SJCRH30 (cell line): ENCODE measurements at regions not wholly inside any gene's neighbourhood (a gene's known extent, or its start where the extent isn't known, plus 50 kb on each side); places are given as distances from the start of the nearest gene placed in this dataset.
A peak's percentile ranks its signal among the peaks of the same experiment; 100 is the strongest.
"Not testable (repeated sequence)": the region's sequence is repeated elsewhere in the genome, so short reads cannot be mapped to it uniquely, and the experiment has no call there.

Experiments used
- DNase-seq, 2 experiments: peaks; one replicate each; pipeline ENCODE4 v3.0.0-alpha.2; 2015 to 2020
- H3K27ac ChIP-seq: fragments of 250-450 bp; sonication (Bioruptor Pico); 2 replicates; pipeline ENCODE4 v1.5.1; 2020; ENCODE audit warnings: mild to moderate bottlenecking, moderate library complexity
- H3K27me3 ChIP-seq: fragments of 250-450 bp; sonication (Bioruptor Pico); 2 replicates; pipeline ENCODE4 v1.5.1; 2020; ENCODE audit warnings: mild to moderate bottlenecking, moderate library complexity
- H3K36me3 ChIP-seq: fragments of 250-450 bp; sonication (Bioruptor Pico); 2 replicates; pipeline ENCODE4 v1.5.1; 2020; ENCODE audit warnings: mild to moderate bottlenecking, moderate library complexity
- H3K4me1 ChIP-seq: fragments of 250-450 bp; sonication (Bioruptor Pico); 2 replicates; pipeline ENCODE4 v1.5.1; 2020; ENCODE audit warnings: mild to moderate bottlenecking, moderate library complexity
- H3K4me3 ChIP-seq: fragments of 250-450 bp; sonication (Bioruptor Pico); 2 replicates; pipeline ENCODE4 v1.5.1; 2020; ENCODE audit warnings: mild to moderate bottlenecking, moderate library complexity
- H3K9me3 ChIP-seq: fragments of 250-450 bp; sonication (Bioruptor Pico); replicated peaks from 2 replicates; pipeline ENCODE4 v1.5.1; 2020; ENCODE audit warnings: mild to moderate bottlenecking, moderate library complexity

DNA sequence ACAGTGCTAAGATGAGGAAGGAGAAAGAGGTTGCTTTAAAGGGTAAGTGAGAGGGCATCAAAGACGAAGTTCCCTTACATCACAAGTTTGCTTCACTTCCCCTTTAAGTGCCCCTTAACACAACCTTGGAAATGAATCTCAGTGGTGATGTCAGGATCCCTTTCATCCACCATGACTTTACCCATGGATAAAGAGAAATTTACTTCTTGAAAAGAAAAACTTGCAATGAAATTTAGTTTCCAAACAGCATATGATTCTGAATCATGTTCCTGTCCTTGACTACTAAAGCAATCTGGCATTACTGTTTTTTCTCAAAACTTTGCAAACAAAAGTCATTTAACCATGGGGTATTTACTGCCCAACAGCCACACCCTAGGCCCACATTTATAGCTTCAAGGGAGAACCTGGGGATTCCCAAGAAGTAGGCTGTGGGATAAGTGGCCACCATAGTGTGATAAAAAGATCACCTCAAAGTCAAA, 135.9 kb downstream of the ITGB8 start:
- no peak overlapping the region for H3K4me3 ChIP-seq
- DNase-seq, result no peak
- no peaks in the 10 kb centered on the region for H3K36me3 ChIP-seq
- H3K4me1 ChIP-seq, result no peaks in the 10 kb centered on the region
- H3K9me3 ChIP-seq, result no peaks in the 10 kb centered on the region
- H3K27ac ChIP-seq, result no peak overlapping the region
- no peaks in the 10 kb centered on the region for H3K27me3 ChIP-seq

- no peak for DNase-seq
- H3K36me3 ChIP-seq, result no peaks in the 10 kb centered on the region
- H3K4me1 ChIP-seq, result peaks cover 15% of the 10 kb centered on the region
- H3K9me3 ChIP-seq, result no peaks in the 10 kb centered on the region
- H3K27ac ChIP-seq, result no peak overlapping the region
- no peak overlapping the region for H3K4me3 ChIP-seq
- H3K27me3 ChIP-seq, result no peaks in the 10 kb centered on the region
Measured at GRCh38 chr7:20470082-20470481, 139.4 kb downstream of the ITGB8 start.

- H3K9me3 ChIP-seq, result no peaks in the 10 kb centered on the region
- DNase-seq, result no peak
- H3K4me3 ChIP-seq, result no peak overlapping the region
- H3K27ac ChIP-seq, result no peak overlapping the region
- no peaks in the 10 kb centered on the region for H3K36me3 ChIP-seq
- peaks cover 17% of the 10 kb centered on the region for H3K4me1 ChIP-seq
- no peaks in the 10 kb centered on the region for H3K27me3 ChIP-seq
Measured at GRCh38 chr7:20470726-20471125, 140.0 kb downstream of the ITGB8 start.

DNA sequence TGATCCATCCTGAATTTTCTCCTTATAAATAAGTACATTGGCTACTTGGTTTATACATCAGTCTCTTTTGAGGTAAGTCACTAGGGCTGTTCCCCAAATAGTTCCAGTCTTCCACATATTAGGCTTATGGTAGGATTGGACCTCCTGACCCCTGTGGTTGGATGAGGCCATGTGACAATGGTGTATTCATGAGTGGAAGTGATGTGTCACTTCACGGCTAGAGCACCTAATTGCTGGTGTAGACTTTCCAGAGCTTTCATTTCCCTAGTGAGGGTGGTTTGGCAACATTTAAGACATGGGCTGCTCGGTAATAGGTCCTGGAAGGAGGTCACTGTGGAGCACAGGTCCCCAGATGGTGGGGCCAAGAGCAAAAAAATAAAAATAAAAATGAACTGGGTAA, 141.2 kb upstream of the ABCB5 start:
- Histone ChIP-seq H3K4me1 (peaks cover 17% of the 10 kb centered on the region), H3K27me3 (no peaks in the 10 kb centered on the region), H3K9me3 (no peaks in the 10 kb centered on the region), H3K27ac (0 out of 2 replicates have a peak overlapping the region, but pooled peaks have one; percentile 8), H3K36me3 (no peaks in the 10 kb centered on the region), H3K4me3 (no peak overlapping the region)
- peak; percentile 53 to 76 for DNase-seq

DNA sequence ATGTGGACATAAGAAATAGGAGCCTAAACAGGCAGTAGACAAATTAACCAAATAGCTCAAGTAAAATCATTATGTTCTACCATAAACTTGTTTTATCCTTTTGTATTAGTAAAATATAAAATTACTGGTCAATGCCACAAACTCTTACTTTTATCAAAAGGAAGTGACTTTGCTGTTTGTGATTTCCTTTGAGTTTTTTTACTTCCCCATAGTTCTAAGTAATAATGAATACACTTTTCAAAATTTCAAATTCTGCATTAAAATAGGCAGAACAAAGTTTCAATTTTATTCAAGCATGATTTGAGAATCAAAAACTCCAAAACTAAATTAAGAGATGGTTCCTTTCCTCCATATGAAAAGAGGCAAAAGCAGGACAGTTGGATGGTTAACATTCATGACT, 139.7 kb upstream of the ABCB5 start:
- no peak overlapping the region for H3K4me3 ChIP-seq
- DNase-seq, result no peak
- H3K27me3 ChIP-seq, result no peaks in the 10 kb centered on the region
- H3K27ac ChIP-seq, result no peak overlapping the region
- H3K9me3 ChIP-seq, result no peaks in the 10 kb centered on the region
- peaks cover 19% of the 10 kb centered on the region for H3K4me1 ChIP-seq
- no peaks in the 10 kb centered on the region for H3K36me3 ChIP-seq

DNA sequence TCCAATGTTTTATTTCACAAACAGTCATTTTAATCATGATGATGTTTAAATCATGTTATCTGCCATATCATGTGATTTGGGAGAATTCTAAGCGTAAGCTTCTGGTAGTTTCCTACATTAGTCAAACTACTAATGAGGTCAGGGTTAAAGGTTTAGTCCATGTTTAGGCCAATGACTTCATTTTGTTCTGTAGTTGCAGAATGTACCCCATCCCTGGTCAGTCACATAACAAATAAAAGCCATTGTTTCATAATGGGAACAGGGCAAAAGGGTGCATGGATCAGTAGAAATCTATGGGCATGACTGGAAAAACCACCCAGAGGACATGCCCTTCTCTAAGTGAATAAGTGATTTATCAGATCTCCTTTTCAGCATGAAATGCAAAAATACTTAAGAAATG, 138.4 kb upstream of the ABCB5 start:
- Histone ChIP-seq H3K27ac (no peak overlapping the region), H3K4me1 (peaks cover 30% of the 10 kb centered on the region), H3K27me3 (no peaks in the 10 kb centered on the region), H3K4me3 (no peak overlapping the region), H3K36me3 (no peaks in the 10 kb centered on the region), H3K9me3 (no peaks in the 10 kb centered on the region)
- no peak for DNase-seq

DNA sequence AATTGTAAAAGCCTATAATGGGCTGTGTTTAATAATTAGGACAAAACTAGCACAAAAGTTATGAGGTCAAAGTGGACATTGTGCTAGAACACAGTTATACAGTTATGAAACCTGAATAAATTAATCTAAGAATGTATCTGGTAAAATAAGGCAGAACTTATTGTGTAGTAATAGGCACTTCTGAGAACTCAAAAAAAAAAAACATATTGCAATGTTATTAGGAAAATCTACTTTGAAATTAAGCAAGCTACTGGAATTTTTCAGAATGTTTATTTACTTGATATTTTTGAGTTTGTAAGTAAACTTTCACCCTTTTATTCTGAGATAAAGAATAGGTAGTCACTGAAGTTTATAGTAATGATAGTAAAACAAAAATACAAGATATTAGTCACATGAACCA, 135.8 kb upstream of the ABCB5 start:
- Histone ChIP-seq H3K27ac (no peak overlapping the region), H3K9me3 (no peaks in the 10 kb centered on the region)

GRCh38 chr7:20482071-20482470, 133.4 kb upstream of the ABCB5 start:
- Histone ChIP-seq H3K4me1 (peaks cover 45% of the 10 kb centered on the region), H3K36me3 (no peaks in the 10 kb centered on the region), H3K4me3 (no peak overlapping the region), H3K9me3 (0 out of 2 replicates have a peak, but pooled peaks cover 3% of the 10 kb centered on the region), H3K27ac (peak overlapping the region; percentile 82), H3K27me3 (no peaks in the 10 kb centered on the region)
- DNase-seq, result peak; percentile 58 to 93

More for the DNA sequence above, 135.8 kb upstream of the ABCB5 start:
- H3K27me3 ChIP-seq, result no peaks in the 10 kb centered on the region
- H3K4me1 ChIP-seq, result peaks cover 45% of the 10 kb centered on the region
- no peak overlapping the region for H3K4me3 ChIP-seq
- H3K36me3 ChIP-seq, result no peaks in the 10 kb centered on the region
- no peak for DNase-seq

GRCh38 chr7:20484356-20484755, 131.1 kb upstream of the ABCB5 start:
- DNase-seq, result peak in 1 of 2 experiments; percentile 66
- Histone ChIP-seq H3K27ac (peak overlapping the region; percentile 36), H3K9me3 (peaks cover 16% of the 10 kb centered on the region), H3K36me3 (no peaks in the 10 kb centered on the region), H3K4me1 (peaks cover 45% of the 10 kb centered on the region), H3K27me3 (no peaks in the 10 kb centered on the region), H3K4me3 (no peak overlapping the region)

DNA sequence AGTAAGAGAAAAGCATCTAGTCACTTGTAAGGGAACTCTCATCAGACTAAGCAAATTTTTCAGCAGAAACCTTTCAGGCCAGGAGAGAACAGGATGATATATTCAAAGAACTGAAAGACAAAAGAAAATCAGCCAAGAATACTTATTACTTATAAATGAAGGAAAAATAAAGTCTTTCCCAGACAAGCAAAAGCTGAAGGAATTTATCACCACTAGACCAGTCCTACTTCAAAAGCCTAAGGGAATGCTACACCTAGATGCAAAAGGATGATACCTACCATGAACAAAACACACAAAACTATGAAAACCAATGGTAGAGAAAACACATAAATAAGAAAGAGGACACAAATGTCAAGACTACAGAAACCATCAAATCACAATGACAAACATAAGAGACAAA, 126.6 kb upstream of the ABCB5 start:
- Histone ChIP-seq H3K4me1 (peaks cover 29% of the 10 kb centered on the region), H3K27ac (no peak overlapping the region), H3K27me3 (no peaks in the 10 kb centered on the region), H3K4me3 (no peak overlapping the region), H3K36me3 (no peaks in the 10 kb centered on the region), H3K9me3 (peaks cover 20% of the 10 kb centered on the region)
- DNase-seq, result no peak

DNA sequence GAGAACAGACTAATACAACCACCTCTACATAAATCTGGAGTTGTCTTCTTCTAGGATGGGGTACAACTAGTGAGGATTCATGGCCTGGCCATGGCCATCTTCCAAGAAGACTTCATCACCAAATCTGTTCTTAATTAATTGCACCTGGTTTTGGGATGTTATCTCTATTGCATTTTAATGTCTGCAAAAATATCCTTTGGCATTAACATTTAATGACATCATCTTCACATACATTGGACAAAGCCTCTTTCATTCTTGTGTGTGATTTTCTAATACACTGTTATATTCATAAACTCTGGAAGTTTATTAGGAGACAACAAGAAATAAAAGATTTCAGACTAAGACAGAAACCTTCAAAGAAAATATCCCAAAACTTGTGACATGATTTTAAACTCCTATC, 124.2 kb upstream of the ABCB5 start:
- no peak overlapping the region for H3K4me3 ChIP-seq

DNA sequence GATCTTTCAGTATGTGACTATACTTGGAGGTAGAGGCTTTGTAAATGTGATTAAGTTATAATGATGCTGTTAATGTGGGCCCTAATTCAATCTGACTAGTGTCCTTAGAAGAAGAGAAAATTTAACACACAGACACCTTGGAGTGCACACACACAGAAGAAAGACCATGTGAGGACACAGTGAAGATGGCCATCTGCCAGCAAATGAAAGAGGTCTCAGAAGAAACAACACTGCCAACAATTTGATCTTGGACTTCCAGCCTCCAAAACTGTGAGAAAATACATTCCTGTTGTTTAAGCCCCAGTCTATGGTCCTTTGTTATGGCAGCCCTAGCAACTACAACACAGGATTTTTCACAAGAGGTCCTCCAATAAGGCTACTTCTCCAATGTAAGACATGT, 120.9 kb upstream of the ABCB5 start:
- Histone ChIP-seq H3K36me3 (no peaks in the 10 kb centered on the region), H3K4me3 (no peak overlapping the region), H3K4me1 (peaks cover 14% of the 10 kb centered on the region), H3K9me3 (peaks cover 20% of the 10 kb centered on the region), H3K27ac (no peak overlapping the region), H3K27me3 (no peaks in the 10 kb centered on the region)
- DNase-seq, result no peak

More for the DNA sequence above, 124.2 kb upstream of the ABCB5 start:
- H3K9me3 ChIP-seq, result peaks cover 18% of the 10 kb centered on the region
- DNase-seq, result peak in 1 of 2 experiments; percentile 36
- no peaks in the 10 kb centered on the region for H3K36me3 ChIP-seq
- H3K27ac ChIP-seq, result no peak overlapping the region
- no peaks in the 10 kb centered on the region for H3K27me3 ChIP-seq
- peaks cover 14% of the 10 kb centered on the region for H3K4me1 ChIP-seq

GRCh38 chr7:20501473-20501872, 114.0 kb upstream of the ABCB5 start:
- H3K9me3 ChIP-seq, result peaks cover 25% of the 10 kb centered on the region; the same call in 1 of the 2 replicates
- not testable (repeated sequence) for H3K27ac ChIP-seq, H3K4me3 ChIP-seq, H3K4me1 ChIP-seq, H3K36me3 ChIP-seq, H3K27me3 ChIP-seq, DNase-seq

DNA sequence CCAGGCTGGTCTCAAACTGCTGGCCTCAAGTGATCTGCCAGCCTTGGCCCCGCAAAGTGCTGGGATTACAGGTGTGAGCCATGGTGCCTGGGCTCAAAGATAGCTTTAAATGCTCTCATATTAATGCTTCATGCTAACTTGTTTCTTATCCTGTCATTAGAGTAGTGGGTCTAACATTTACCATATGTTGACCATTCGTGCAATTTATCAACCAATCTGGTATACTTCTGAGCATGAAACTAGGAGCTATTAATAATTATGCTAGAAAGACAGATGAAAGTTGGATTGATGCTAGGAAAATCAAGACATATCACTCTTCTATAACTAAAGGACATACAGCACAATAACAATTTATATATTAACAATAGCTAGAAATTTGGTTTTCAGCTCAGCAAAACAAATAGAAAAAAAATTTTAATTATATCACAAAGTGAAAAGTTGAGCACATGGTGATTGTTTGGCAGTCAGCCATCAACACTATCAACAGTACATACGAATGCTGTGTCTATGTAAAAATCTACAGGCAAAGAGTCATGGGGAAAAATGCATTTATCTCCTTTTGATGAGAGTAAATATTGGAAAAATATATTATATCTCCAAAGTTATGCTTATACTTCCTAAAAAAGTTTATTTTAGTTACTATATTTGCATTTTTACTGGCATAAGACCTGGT, 112.1 kb upstream of the ABCB5 start:
- Histone ChIP-seq H3K36me3 (no peaks in the 10 kb centered on the region), H3K27me3 (no peaks in the 10 kb centered on the region), H3K9me3 (peaks cover 19% of the 10 kb centered on the region; the same call in 1 of the 2 replicates), H3K4me3 (no peak overlapping the region), H3K27ac (no peak overlapping the region), H3K4me1 (peaks cover 9% of the 10 kb centered on the region)
- no peak for DNase-seq

- Histone ChIP-seq H3K27me3 (no peaks in the 10 kb centered on the region), H3K4me1 (peaks cover 9% of the 10 kb centered on the region), H3K27ac (no peak overlapping the region), H3K9me3 (peaks cover 15% of the 10 kb centered on the region; the same call in 1 of the 2 replicates), H3K36me3 (no peaks in the 10 kb centered on the region), H3K4me3 (no peak overlapping the region)
- no peak for DNase-seq
Measured at GRCh38 chr7:20504060-20504459, 111.4 kb upstream of the ABCB5 start.

- Histone ChIP-seq H3K36me3 (no peaks in the 10 kb centered on the region), H3K4me1 (peaks cover 27% of the 10 kb centered on the region), H3K27me3 (no peaks in the 10 kb centered on the region), H3K4me3 (no peak overlapping the region), H3K27ac (no peak overlapping the region), H3K9me3 (peaks cover 7% of the 10 kb centered on the region; the same call in 1 of the 2 replicates)
- no peak for DNase-seq
Measured at GRCh38 chr7:20506175-20506574, 109.3 kb upstream of the ABCB5 start.
